ENCODE measurements at regions not wholly inside any gene's neighbourhood (a gene's known extent, or its start where the extent isn't known, plus 50 kb on each side); places are given as distances from the start of the nearest gene placed in this dataset.

- no peak for TF ChIP-seq CTCF (IDR thresholded peaks at IDR 0.05)
These were observed 178.3 kb downstream of the NUAK1 start for GRCh38 chr12:105960319-105961083.

GRCh38 chr12:105961821-105962671 is 176.7 kb downstream of the NUAK1 start:
- H3K27ac ChIP-seq: no peak overlapping the region
- no peaks in the 10 kb centered on the region for H3K9me3 ChIP-seq
- H3K4me1 ChIP-seq: no peaks in the 10 kb centered on the region
- H3K27me3 ChIP-seq: no peaks in the 10 kb centered on the region
- no peak overlapping the region for H3K4me3 ChIP-seq
- H3K9ac ChIP-seq (ENCODE audit: low read depth in 2 of 2, low read length in 2 of 2): no peak overlapping the region
- no peak for TF ChIP-seq CTCF (IDR thresholded peaks at IDR 0.05)
- DNase-seq: no peak
- intact Hi-C loops (cut with DNase I): no loop called here
- no peaks in the 10 kb centered on the region for H3K36me3 ChIP-seq

More at GRCh38 chr12:105960319-105961083, 178.3 kb downstream of the NUAK1 start:
- no peak for DNase-seq
- no peaks in the 10 kb centered on the region for H3K9me3 ChIP-seq
- no peak overlapping the region for H3K4me3 ChIP-seq
- no peak overlapping the region for H3K27ac ChIP-seq
- no peaks in the 10 kb centered on the region for H3K36me3 ChIP-seq
- H3K4me1 ChIP-seq: no peaks in the 10 kb centered on the region
- H3K9ac ChIP-seq (ENCODE audit: low read depth in 2 of 2, low read length in 2 of 2): no peak overlapping the region
- no peaks in the 10 kb centered on the region for H3K27me3 ChIP-seq
- intact Hi-C loops (cut with DNase I): no loop called here

- Histone ChIP-seq H3K27me3 (no peaks in the 10 kb centered on the region), H3K4me1 (no peaks in the 10 kb centered on the region), H3K9me3 (no peaks in the 10 kb centered on the region), H3K9ac (ENCODE audit: low read depth in 2 of 2, low read length in 2 of 2) (no peak overlapping the region), H3K36me3 (no peaks in the 10 kb centered on the region), H3K4me3 (no peak overlapping the region), H3K27ac (no peak overlapping the region)
- intact Hi-C loops (cut with DNase I): no loop called here
- TF ChIP-seq CTCF (IDR thresholded peaks at IDR 0.05): no peak
- DNase-seq: no peak
These were observed 171.5 kb downstream of the NUAK1 start for GRCh38 chr12:105967038-105967776.

GRCh38 chr12:105968025-105968424 is 170.7 kb downstream of the NUAK1 start:
- H3K9ac ChIP-seq (ENCODE audit: low read depth in 2 of 2, low read length in 2 of 2): no peak overlapping the region
- H3K4me3 ChIP-seq: no peak overlapping the region
- H3K27me3 ChIP-seq: no peaks in the 10 kb centered on the region
- no peak overlapping the region for H3K27ac ChIP-seq
- H3K36me3 ChIP-seq: no peaks in the 10 kb centered on the region
- H3K9me3 ChIP-seq: no peaks in the 10 kb centered on the region
- DNase-seq: no peak
- TF ChIP-seq CTCF (IDR thresholded peaks at IDR 0.05): no peak
- intact Hi-C loops (cut with DNase I): no loop called here
- H3K4me1 ChIP-seq: no peaks in the 10 kb centered on the region

- TF ChIP-seq CTCF (IDR thresholded peaks at IDR 0.05): no peak
- Histone ChIP-seq H3K9me3 (no peaks in the 10 kb centered on the region), H3K4me1 (no peaks in the 10 kb centered on the region), H3K4me3 (no peak overlapping the region), H3K36me3 (no peaks in the 10 kb centered on the region), H3K27ac (no peak overlapping the region), H3K9ac (ENCODE audit: low read depth in 2 of 2, low read length in 2 of 2) (no peak overlapping the region), H3K27me3 (no peaks in the 10 kb centered on the region)
- intact Hi-C loops (cut with DNase I): no loop called here
- no peak for DNase-seq
These were observed 167.9 kb downstream of the NUAK1 start for GRCh38 chr12:105970885-105971284.

Measured in colonic mucosa (tissue), 4 donors.